SK-N-SH (cell line): ENCODE measurements at regions not wholly inside any gene's neighbourhood (a gene's known extent, or its start where the extent isn't known, plus 50 kb on each side); places are given as distances from the start of the nearest gene placed in this dataset.

Source experiments
- CHD2 ChIP-seq: fragments of 150-350 bp; IDR thresholded peaks from 2 replicates; pipeline ENCODE4 v1.6.1; 2018; ENCODE audit warnings: low read length; ENCODE audit not compliant: partially characterized antibody
- CTCF ChIP-seq: fragments of 200-600 bp; sonication (generic); IDR thresholded peaks from 2 replicates; pipeline ENCODE4 v1.6.1; 2017; ENCODE audit warnings: antibody characterized with exemption, mild to moderate bottlenecking, moderate library complexity
- EP300 ChIP-seq, 2 experiments: IDR thresholded peaks; 2 replicates each; pipeline versions ENCODE4 v1.4.0 to v1.6.1; 2012; ENCODE audit warnings: borderline replicate concordance in 1 of 2, low read depth in 1 of 2, low read length in 1 of 2
- FOXM1 ChIP-seq: IDR thresholded peaks from 2 replicates; pipeline ENCODE4 v1.4.0; 2012; ENCODE audit warnings: low read depth, mild to moderate bottlenecking
- IRF3 ChIP-seq: fragments of 150-350 bp; IDR thresholded peaks from 2 replicates; pipeline ENCODE4 v1.6.1; 2016; ENCODE audit warnings: mild to moderate bottlenecking, low read depth, low read length
- MEF2A ChIP-seq: IDR thresholded peaks from 2 replicates; pipeline ENCODE4 v1.4.0; 2012; ENCODE audit warnings: low read depth, borderline replicate concordance
- MXI1 ChIP-seq: IDR thresholded peaks from 2 replicates; pipeline ENCODE4 v1.6.1; 2012; ENCODE audit warnings: mild to moderate bottlenecking, low read depth, low read length, improper control_type of control experiment
- POLR2AphosphoS5 ChIP-seq: IDR thresholded peaks from 2 replicates; pipeline ENCODE4 v1.6.1; 2012; ENCODE audit warnings: low read depth, low read length
- REST ChIP-seq: IDR thresholded peaks from 2 replicates; pipeline ENCODE4 v1.6.1; 2012; ENCODE audit warnings: mild to moderate bottlenecking, low read depth, low read length, moderate library complexity
- RFX5 ChIP-seq: IDR thresholded peaks from 2 replicates; pipeline ENCODE4 v1.6.1; 2012; ENCODE audit warnings: mild to moderate bottlenecking, improper control_type of control experiment, low read length
- SIN3A ChIP-seq: IDR thresholded peaks from 2 replicates; pipeline ENCODE4 v1.6.1; 2012; ENCODE audit warnings: low read depth, mild to moderate bottlenecking, low read length, moderate library complexity, borderline replicate concordance
- USF2 ChIP-seq: fragments of 150-350 bp; IDR thresholded peaks from 2 replicates; pipeline ENCODE4 v1.6.1; 2017; ENCODE audit warnings: antibody characterized with exemption, low read length, low read depth, borderline replicate concordance
- YY1 ChIP-seq: IDR thresholded peaks from 2 replicates; pipeline ENCODE4 v1.4.0; 2012; ENCODE audit warnings: low read depth, mild to moderate bottlenecking

GRCh38 chr16:47849736-47850135 lies 306.1 kb downstream of the ABCC12 start:
- TF ChIP-seq SIN3A, result no peak
- TF ChIP-seq MXI1, result no peak
- no peak for TF ChIP-seq CHD2
- no peak for TF ChIP-seq POLR2AphosphoS5
- no peak for TF ChIP-seq CTCF
- no peak for TF ChIP-seq EP300 (IDR thresholded peaks at IDR 0.05; ENCODE audit: borderline replicate concordance in 1 of 2, low read depth in 1 of 2, low read length in 1 of 2)
- no peak for TF ChIP-seq RFX5
- no peak for TF ChIP-seq FOXM1
- TF ChIP-seq YY1, result no peak
- TF ChIP-seq USF2, result no peak
- TF ChIP-seq IRF3, result no peak
- no peak for TF ChIP-seq MEF2A
- TF ChIP-seq REST, result no peak
